GM12873 (cell line): ENCODE measurements at regions not wholly inside any gene's neighbourhood (a gene's known extent, or its start where the extent isn't known, plus 50 kb on each side); places are given as distances from the start of the nearest gene placed in this dataset.
A peak's percentile ranks its signal among the peaks of the same experiment; 100 is the strongest.

Experiments
- CTCF ChIP-seq: IDR thresholded peaks from 2 replicates; pipeline ENCODE4 v1.5.1; 2012; ENCODE audit warnings: low read depth, mild to moderate bottlenecking, moderate library complexity, low read length, control low read depth; ENCODE audit not compliant: insufficient read depth; ENCODE audit errors: missing control alignments

DNA sequence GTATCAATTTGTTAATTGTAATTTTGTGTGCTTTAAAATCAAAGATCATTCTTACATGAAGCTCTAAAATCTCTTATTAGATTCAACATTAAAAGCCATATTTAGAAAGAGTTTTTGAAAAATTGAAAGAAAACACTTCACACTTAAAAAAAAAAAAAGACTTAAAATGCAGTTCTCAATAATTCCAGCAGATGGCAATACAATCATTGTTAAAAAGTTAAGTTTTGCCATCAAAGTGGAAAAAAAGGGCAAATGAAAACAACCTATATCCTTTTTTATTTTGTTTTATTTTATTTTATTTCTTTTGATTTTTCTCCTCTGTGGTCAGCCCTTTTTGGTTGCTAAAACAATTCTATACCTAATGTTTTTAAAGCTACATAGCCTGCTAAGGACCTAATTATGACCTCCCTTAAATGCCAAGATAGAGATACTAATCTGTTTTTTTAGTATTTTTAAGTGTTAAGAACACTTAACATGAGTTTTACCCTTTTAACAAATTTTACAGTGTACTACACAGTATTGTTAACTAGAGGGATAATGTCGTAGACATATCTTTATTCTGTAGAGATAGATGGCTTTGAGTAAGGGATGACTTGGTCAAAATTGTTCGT is 154.2 kb upstream of the DAB2 start:
- peak; percentile 49 for TF ChIP-seq CTCF

GRCh38 chr5:39577529-39577928 is 152.7 kb upstream of the DAB2 start:
- TF ChIP-seq CTCF, result no peak

DNA sequence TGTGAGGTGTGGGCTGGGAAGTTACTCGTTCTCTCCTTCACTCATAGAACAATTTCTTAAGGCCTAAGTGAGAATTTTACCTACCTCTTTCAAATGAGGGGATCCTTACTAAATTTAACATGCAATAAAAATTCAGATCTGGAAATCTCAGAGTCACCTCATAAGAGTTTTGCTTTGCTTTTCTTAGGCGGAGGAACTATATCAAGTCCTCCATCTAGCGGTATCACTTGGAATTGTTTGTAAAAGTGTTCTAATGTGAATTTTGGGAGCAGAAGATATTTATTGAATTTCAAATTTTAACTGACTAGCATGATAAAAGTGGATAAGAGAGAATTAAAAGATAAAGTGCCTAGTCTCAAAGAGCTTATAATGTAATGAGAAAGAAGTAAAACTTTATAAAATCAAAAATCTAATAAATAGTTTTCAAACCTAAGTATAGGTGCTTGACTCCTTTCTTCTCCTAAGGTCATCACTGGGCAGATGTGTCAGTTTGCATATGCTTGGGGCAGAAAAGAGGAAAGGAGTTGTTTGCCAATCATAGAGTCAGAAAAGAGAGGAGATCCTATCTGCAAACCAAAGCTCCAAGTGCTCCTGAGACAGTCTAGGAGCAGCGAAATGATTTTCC is 145.7 kb upstream of the DAB2 start:
- TF ChIP-seq CTCF, result peak; percentile 49

DNA sequence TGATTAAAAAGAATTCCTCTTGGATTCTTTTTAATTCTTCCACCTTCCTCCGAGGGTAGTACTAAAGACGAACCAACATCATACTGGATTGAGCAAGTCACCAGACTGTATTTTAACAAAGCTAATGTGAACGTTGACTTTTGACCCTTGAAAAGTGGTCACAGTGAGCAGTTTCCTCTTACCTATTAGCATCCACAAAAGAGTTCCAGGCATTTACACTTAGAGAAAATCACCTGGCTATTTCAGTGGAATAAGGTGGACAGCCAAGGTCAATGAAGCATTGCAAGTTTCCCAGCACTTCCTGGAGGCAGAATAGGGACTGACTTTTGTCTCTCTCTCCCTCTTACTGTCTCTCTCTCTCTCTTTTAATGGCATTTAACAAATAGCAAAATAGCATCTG is 145.1 kb upstream of the DAB2 start:
- no peak for TF ChIP-seq CTCF

DNA sequence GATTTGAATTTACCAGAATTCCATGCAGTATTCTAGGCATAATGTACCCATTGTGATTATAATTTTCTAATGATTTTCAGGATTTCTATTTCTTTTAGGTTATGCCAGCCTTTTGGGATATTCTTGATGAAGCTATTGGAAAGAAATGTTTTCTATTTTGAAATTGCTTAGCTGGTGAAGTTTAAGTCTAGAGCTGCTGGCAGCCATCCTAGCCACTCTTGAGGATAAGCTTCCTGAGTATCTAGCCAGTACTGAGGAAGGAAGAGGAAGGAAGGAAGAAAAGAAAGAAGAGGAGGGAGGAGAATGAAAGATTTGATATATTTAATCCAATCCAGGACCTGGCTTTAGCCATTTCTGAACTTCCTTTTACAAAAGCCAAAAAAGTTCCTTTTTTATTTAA is 142.1 kb upstream of the DAB2 start:
- no peak for TF ChIP-seq CTCF

GRCh38 chr5:39566029-39566428 is 141.2 kb upstream of the DAB2 start:
- TF ChIP-seq CTCF, result no peak

GRCh38 chr5:39561421-39561820 is 136.6 kb upstream of the DAB2 start:
- no peak for TF ChIP-seq CTCF
